DOHH2 (cell line): ENCODE measurements at regions not wholly inside any gene's neighbourhood (a gene's known extent, or its start where the extent isn't known, plus 50 kb on each side); places are given as distances from the start of the nearest gene placed in this dataset.

Experiments
- CTCF ChIP-seq: fragments of 200-600 bp; sonication (generic); IDR thresholded peaks from one replicate; pipeline ENCODE4 v1.5.1; 2014; ENCODE audit warnings: antibody characterized with exemption, mild to moderate bottlenecking, low read depth, low read length; ENCODE audit not compliant: poor library complexity, severe bottlenecking
- EZH2phosphoT487 ChIP-seq: fragments of 200-600 bp; sonication (generic); IDR thresholded peaks from 2 replicates; pipeline ENCODE4 v1.6.1; 2017; ENCODE audit warnings: borderline replicate concordance, mild to moderate bottlenecking, antibody characterized with exemption, low read length, moderate library complexity, mixed read lengths

- TF ChIP-seq CTCF (no peak), EZH2phosphoT487 (no peak)
Observed at GRCh38 chr2:41873102-41874031, 174.5 kb upstream of the PKDCC start.
